ENCODE measurements at regions not wholly inside any gene's neighbourhood (a gene's known extent, or its start where the extent isn't known, plus 50 kb on each side); places are given as distances from the start of the nearest gene placed in this dataset.

- TF ChIP-seq CTCF (IDR thresholded peaks at IDR 0.05; ENCODE audit: insufficient read depth, low read depth, low read length) (no peak), EZH2 (IDR thresholded peaks at IDR 0.05; ENCODE audit: insufficient read depth, low read length) (no peak)
Measured at GRCh38 chr20:46800409-46800804, 91.0 kb downstream of the SLC2A10 start.
